ENCODE measurements at regions not wholly inside any gene's neighbourhood (a gene's known extent, or its start where the extent isn't known, plus 50 kb on each side); places are given as distances from the start of the nearest gene placed in this dataset.

- no peaks in the 10 kb centered on the region for H3K4me1 ChIP-seq (ENCODE audit: control insufficient read depth, insufficient read depth, low read length)
- no peak overlapping the region for H3K4me3 ChIP-seq (ENCODE audit: low read depth in 2 of 2, low read length in 2 of 2)
- H3K36me3 ChIP-seq (ENCODE audit: control insufficient read depth, insufficient read depth, low read length) = no peaks in the 10 kb centered on the region
- H3K27me3 ChIP-seq (ENCODE audit: control insufficient read depth, insufficient read depth, low read length) = no peaks in the 10 kb centered on the region
- CTCF ChIA-PET = no interaction called here
- ATAC-seq (no peak), DNase-seq (ENCODE audit: low read depth, low spot score) (no peak)
- intact Hi-C loops (cut with micrococcal nuclease; ENCODE audit: unreplicated experiment) = no loop called here
- no peak overlapping the region for H3K27ac ChIP-seq (ENCODE audit: low read length)
- POLR2A ChIA-PET = interaction anchor here (0.6 kb wide), 1 partner anchor 90 kb away, joined by 16 read pairs; no protein-coding TSS in a partner anchor
- peaks cover 4% of the 10 kb centered on the region; the same call in 1 of the 2 replicates for H3K9me3 ChIP-seq (ENCODE audit: control insufficient read depth, insufficient read depth, low read depth, low read length)
- TF ChIP-seq POLR2AphosphoS5 (IDR thresholded peaks at IDR 0.05; ENCODE audit: low read depth, low read length) (no peak), CTCF (IDR thresholded peaks at IDR 0.05) (no peak), REST (IDR thresholded peaks at IDR 0.05; ENCODE audit: insufficient read depth in 1 of 2, low read depth in 2 of 2, low read length in 1 of 2) (no peak), TCF7L2 (IDR thresholded peaks at IDR 0.05; ENCODE audit: low read depth, low read length) (no peak), SIN3A (IDR thresholded peaks at IDR 0.05; ENCODE audit: borderline replicate concordance, insufficient read depth, low read depth, low read length) (no peak)
- in situ Hi-C loops (cut with HindIII; ENCODE audit: low pct_unique_long_range_greater_than_20kb, low sequenced_read_pairs) = no loop called here
- no TSS peak for BruUV-seq (replicated peaks)
These were observed 102.2 kb upstream of the IL6 start for GRCh38 chr7:22624781-22625180.

GRCh38 chr7:22622116-22622785 lies 104.7 kb upstream of the IL6 start:
- CTCF ChIA-PET = interaction anchor here (0.6 kb wide), 1 partner anchor 9 kb away, joined by 5 read pairs; no protein-coding TSS in a partner anchor
- H3K9me3 ChIP-seq (ENCODE audit: control insufficient read depth, insufficient read depth, low read depth, low read length) = peaks cover 26% of the 10 kb centered on the region

More at GRCh38 chr7:22622116-22622785, 104.7 kb upstream of the IL6 start:
- no TSS peak for BruUV-seq (replicated peaks)
- no peak overlapping the region for H3K4me3 ChIP-seq (ENCODE audit: low read depth in 2 of 2, low read length in 2 of 2)
- ATAC-seq (no peak), DNase-seq (ENCODE audit: low read depth, low spot score) (no peak)
- H3K4me1 ChIP-seq (ENCODE audit: control insufficient read depth, insufficient read depth, low read length) = no peaks in the 10 kb centered on the region
- no peaks in the 10 kb centered on the region for H3K36me3 ChIP-seq (ENCODE audit: control insufficient read depth, insufficient read depth, low read length)
- no peaks in the 10 kb centered on the region for H3K27me3 ChIP-seq (ENCODE audit: control insufficient read depth, insufficient read depth, low read length)
- in situ Hi-C loops (cut with HindIII; ENCODE audit: low pct_unique_long_range_greater_than_20kb, low sequenced_read_pairs) (no loop called here), intact Hi-C loops (cut with micrococcal nuclease; ENCODE audit: unreplicated experiment) (no loop called here)
- H3K27ac ChIP-seq (ENCODE audit: low read length) = no peak overlapping the region
- POLR2A ChIA-PET = no interaction called here
- TF ChIP-seq REST (IDR thresholded peaks at IDR 0.05; ENCODE audit: insufficient read depth in 1 of 2, low read depth in 2 of 2, low read length in 1 of 2) = no peak
- no peak for TF ChIP-seq SIN3A (IDR thresholded peaks at IDR 0.05; ENCODE audit: borderline replicate concordance, insufficient read depth, low read depth, low read length)
- TF ChIP-seq TCF7L2 (IDR thresholded peaks at IDR 0.05; ENCODE audit: low read depth, low read length) = no peak
- TF ChIP-seq CTCF (IDR thresholded peaks at IDR 0.05) = no peak
